ENCODE measurements at regions not wholly inside any gene's neighbourhood (a gene's known extent, or its start where the extent isn't known, plus 50 kb on each side); places are given as distances from the start of the nearest gene placed in this dataset.

DNA sequence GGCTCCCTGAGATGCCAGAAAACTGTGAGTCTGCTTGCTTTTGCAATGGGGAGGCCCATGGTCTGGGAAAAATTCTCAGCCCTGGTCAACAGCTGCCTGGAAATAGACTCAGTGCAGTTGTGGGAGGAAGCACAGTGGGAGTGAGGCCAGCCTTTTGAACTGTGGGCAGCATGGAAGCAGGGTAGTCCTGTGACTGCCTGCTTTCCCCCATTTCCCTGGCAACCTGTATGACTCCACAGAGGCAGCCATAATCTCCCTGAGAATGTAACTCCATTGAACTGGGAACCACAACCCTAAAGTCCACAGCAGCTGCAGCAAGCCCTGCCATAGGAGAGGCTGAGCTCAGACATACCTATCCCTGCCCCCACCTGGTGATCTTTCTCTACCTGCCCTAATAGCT is 494.6 kb upstream of the FAT3 start:
- TF ChIP-seq, protein P1, sequence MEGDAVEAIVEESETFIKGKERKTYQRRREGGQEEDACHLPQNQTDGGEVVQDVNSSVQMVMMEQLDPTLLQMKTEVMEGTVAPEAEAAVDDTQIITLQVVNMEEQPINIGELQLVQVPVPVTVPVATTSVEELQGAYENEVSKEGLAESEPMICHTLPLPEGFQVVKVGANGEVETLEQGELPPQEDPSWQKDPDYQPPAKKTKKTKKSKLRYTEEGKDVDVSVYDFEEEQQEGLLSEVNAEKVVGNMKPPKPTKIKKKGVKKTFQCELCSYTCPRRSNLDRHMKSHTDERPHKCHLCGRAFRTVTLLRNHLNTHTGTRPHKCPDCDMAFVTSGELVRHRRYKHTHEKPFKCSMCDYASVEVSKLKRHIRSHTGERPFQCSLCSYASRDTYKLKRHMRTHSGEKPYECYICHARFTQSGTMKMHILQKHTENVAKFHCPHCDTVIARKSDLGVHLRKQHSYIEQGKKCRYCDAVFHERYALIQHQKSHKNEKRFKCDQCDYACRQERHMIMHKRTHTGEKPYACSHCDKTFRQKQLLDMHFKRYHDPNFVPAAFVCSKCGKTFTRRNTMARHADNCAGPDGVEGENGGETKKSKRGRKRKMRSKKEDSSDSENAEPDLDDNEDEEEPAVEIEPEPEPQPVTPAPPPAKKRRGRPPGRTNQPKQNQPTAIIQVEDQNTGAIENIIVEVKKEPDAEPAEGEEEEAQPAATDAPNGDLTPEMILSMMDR (IDR thresholded peaks at IDR 0.05; ENCODE audit: low read depth, low read length) = no peak
- TF ChIP-seq EZH2phosphoT487 (IDR thresholded peaks at IDR 0.05; ENCODE audit: low read depth) = no peak
